Spinal cord (tissue), 9 donors: ENCODE measurements at regions not wholly inside any gene's neighbourhood (a gene's known extent, or its start where the extent isn't known, plus 50 kb on each side); places are given as distances from the start of the nearest gene placed in this dataset.

ENCODE experiments used
- DNase-seq, 6 donors: peaks; one replicate each; pipeline versions ENCODE4 v3.0.0 to v3.0.0-alpha.2; 2013 to 2015; ENCODE audit warnings: low spot score in 6 of 6, low read depth in 4 of 6
- H3K27ac ChIP-seq: one replicate; pipeline ENCODE4 v1.5.1; 2013; ENCODE audit warnings: low read depth, low read length, control low read depth
- H3K27me3 ChIP-seq: one replicate; pipeline ENCODE4 v1.6.1; 2013; ENCODE audit warnings: low read length; ENCODE audit not compliant: control insufficient read depth, insufficient read depth
- H3K36me3 ChIP-seq: one replicate; pipeline ENCODE4 v1.6.1; 2013; ENCODE audit warnings: low read length; ENCODE audit not compliant: control insufficient read depth, insufficient read depth
- H3K4me1 ChIP-seq: one replicate; pipeline ENCODE4 v1.6.1; 2013; ENCODE audit warnings: low read length; ENCODE audit not compliant: control insufficient read depth, insufficient read depth
- H3K4me3 ChIP-seq: one replicate; pipeline ENCODE4 v1.5.1; 2013; ENCODE audit warnings: low read depth, low read length, control low read depth
- H3K9me3 ChIP-seq: one replicate; pipeline ENCODE4 v1.6.1; 2013; ENCODE audit warnings: low read length; ENCODE audit not compliant: control insufficient read depth, insufficient read depth
- WGBS: methylation state at CpG from one replicate; pipeline ENCODE4 v1.1.5; 2013; ENCODE audit warnings: missing lambda C conversion rate; ENCODE audit not compliant: insufficient coverage; 5-methylcytosine and 5-hydroxymethylcytosine counted together
- donor health status: healthy.

DNA sequence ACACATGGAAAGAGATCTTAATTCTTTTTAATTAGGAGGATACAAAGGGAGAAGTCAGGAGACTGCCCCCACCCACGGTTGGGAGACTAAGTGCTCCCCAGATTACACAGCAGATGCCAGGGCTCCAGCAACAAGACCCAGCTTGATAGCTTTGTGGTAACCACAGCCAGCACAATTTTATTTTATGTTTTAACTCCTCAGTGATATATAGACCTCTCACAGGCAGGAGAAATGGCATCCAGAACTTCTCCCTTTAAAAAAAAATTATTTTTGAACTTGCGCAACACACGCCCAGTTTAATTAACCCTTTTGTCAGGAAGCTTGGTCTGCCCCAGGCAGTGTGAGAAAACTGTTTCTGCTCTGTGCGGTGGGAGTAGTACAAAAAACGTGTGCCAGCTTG, 62.6 kb upstream of the ACOT11 start:
- H3K27ac ChIP-seq = no peak overlapping the region
- no peaks in the 10 kb centered on the region for H3K36me3 ChIP-seq
- no peaks in the 10 kb centered on the region for H3K27me3 ChIP-seq
- WGBS = 60% methylated on average over 5 of the region's 5 CpGs
- H3K9me3 ChIP-seq = no peaks in the 10 kb centered on the region
- H3K4me3 ChIP-seq = no peak overlapping the region
- peaks cover 49% of the 10 kb centered on the region for H3K4me1 ChIP-seq
- DNase-seq = no peak

- no peak for DNase-seq
- H3K4me1 ChIP-seq = peaks cover 41% of the 10 kb centered on the region
- H3K27me3 ChIP-seq = no peaks in the 10 kb centered on the region
- H3K4me3 ChIP-seq = no peak overlapping the region
- no peaks in the 10 kb centered on the region for H3K9me3 ChIP-seq
- H3K36me3 ChIP-seq = no peaks in the 10 kb centered on the region
- H3K27ac ChIP-seq = no peak overlapping the region
- WGBS = 88% methylated on average over 11 of the region's 11 CpGs
Observed at GRCh38 chr1:54483875-54484437, 64.1 kb upstream of the ACOT11 start.

DNA sequence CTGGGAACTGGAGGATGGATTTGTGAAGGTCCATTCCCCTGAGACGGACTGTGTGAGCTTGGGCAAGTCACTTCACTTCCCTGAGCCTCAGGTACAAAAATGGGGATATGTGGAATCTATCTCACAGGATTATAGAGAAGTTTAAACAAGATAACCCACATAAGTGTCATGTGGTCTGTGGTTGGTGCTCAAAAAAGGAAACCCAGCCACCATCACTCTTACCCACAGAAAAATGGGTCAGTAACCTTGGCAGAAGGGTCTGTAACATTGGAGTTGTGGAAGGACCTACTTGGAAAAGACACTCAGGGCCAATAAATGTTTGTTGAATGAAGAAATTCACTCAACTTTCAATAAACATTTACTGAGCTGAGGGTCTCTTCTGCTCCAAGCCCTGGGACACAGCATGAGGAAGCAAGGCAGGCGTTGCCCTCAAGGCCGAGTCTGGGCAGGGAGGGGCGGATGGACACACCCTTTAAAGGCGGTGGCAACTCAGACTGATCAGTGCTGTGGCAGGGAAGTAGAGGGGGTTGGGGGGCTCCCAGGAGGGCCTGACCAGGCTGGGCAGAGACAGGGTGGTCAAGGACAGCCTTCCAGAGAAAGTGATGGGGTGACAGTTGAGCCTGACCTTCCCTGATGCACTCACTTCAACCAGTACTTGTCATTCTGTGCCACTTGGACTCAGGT, 66.7 kb upstream of the ACOT11 start:
- no peaks in the 10 kb centered on the region for H3K27me3 ChIP-seq
- no peak for DNase-seq
- no peak overlapping the region for H3K27ac ChIP-seq
- 91% methylated on average over 5 of the region's 5 CpGs for WGBS
- H3K4me1 ChIP-seq = peaks cover 24% of the 10 kb centered on the region
- no peaks in the 10 kb centered on the region for H3K36me3 ChIP-seq
- H3K9me3 ChIP-seq = no peaks in the 10 kb centered on the region
- no peak overlapping the region for H3K4me3 ChIP-seq

GRCh38 chr1:54480525-54480848, 67.5 kb upstream of the ACOT11 start:
- 40% methylated on average over 2 of the region's 4 CpGs for WGBS

GRCh38 chr1:54479841-54480524, 68.0 kb upstream of the ACOT11 start:
- no peak overlapping the region for H3K27ac ChIP-seq
- H3K36me3 ChIP-seq = no peaks in the 10 kb centered on the region
- H3K9me3 ChIP-seq = no peaks in the 10 kb centered on the region
- 66% methylated on average over 6 of the region's 7 CpGs for WGBS
- no peak overlapping the region for H3K4me3 ChIP-seq
- H3K27me3 ChIP-seq = peaks cover 5% of the 10 kb centered on the region
- H3K4me1 ChIP-seq = peaks cover 26% of the 10 kb centered on the region
- DNase-seq = no peak

More at GRCh38 chr1:54480525-54480848, 67.5 kb upstream of the ACOT11 start:
- Histone ChIP-seq H3K4me3 (no peak overlapping the region), H3K4me1 (peaks cover 25% of the 10 kb centered on the region), H3K27ac (no peak overlapping the region), H3K27me3 (peaks cover 2% of the 10 kb centered on the region), H3K9me3 (no peaks in the 10 kb centered on the region), H3K36me3 (no peaks in the 10 kb centered on the region)
- no peak for DNase-seq

- Histone ChIP-seq H3K27ac (no peak overlapping the region), H3K36me3 (no peaks in the 10 kb centered on the region), H3K9me3 (no peaks in the 10 kb centered on the region), H3K4me3 (no peak overlapping the region), H3K27me3 (peaks cover 5% of the 10 kb centered on the region), H3K4me1 (peaks cover 32% of the 10 kb centered on the region)
- DNase-seq = no peak
- 83% methylated on average over 2 of the region's 5 CpGs for WGBS
Observed at GRCh38 chr1:54479251-54479650, 68.8 kb upstream of the ACOT11 start.

GRCh38 chr1:54477153-54477561, 70.9 kb upstream of the ACOT11 start:
- no peaks in the 10 kb centered on the region for H3K36me3 ChIP-seq
- 58% methylated on average over 2 of the region's 6 CpGs for WGBS
- peaks cover 34% of the 10 kb centered on the region for H3K4me1 ChIP-seq
- H3K4me3 ChIP-seq = no peak overlapping the region
- DNase-seq = no peak
- no peaks in the 10 kb centered on the region for H3K9me3 ChIP-seq
- no peak overlapping the region for H3K27ac ChIP-seq
- H3K27me3 ChIP-seq = peaks cover 5% of the 10 kb centered on the region

GRCh38 chr1:54476530-54477109, 70.4 kb upstream of the SSBP3 start:
- Histone ChIP-seq H3K27ac (peak overlapping the region; percentile 58), H3K4me3 (no peak overlapping the region), H3K27me3 (peaks cover 5% of the 10 kb centered on the region), H3K9me3 (no peaks in the 10 kb centered on the region), H3K4me1 (peaks cover 34% of the 10 kb centered on the region), H3K36me3 (no peaks in the 10 kb centered on the region)
- 75% methylated on average over 3 of the region's 4 CpGs for WGBS
- DNase-seq = no peak

DNA sequence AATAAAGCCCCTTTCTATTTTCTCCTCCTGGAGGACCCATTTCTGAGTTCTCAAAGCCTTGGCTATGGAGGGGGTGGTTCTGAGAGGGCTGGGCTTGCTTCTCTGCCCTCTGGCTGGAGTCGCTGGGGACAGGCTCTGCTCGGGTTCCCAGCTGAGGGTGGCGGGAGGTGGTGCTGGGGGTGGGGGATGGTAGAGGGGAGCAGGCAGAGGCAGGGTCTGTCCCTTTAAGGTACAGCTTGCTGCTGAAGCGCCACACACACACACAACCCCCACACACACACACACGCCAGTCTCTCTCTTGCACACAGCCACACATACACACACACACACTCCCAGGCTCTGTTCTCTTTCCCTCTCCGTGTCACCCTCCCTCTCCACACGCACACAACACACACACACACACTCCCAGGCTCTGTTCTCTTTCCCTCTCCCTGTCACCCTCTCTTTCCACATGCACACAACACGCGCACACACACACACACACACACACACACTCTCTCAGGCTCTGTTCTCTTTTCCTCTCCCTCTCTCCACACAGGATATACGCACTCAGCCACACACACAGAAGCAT, 69.8 kb upstream of the SSBP3 start:
- Histone ChIP-seq H3K27me3 (peaks cover 5% of the 10 kb centered on the region), H3K9me3 (no peaks in the 10 kb centered on the region), H3K36me3 (no peaks in the 10 kb centered on the region), H3K4me3 (no peak overlapping the region), H3K27ac (peak overlapping the region; percentile 58), H3K4me1 (peaks cover 34% of the 10 kb centered on the region)
- peak in 2 of 6 donors; percentile 74 to 83 for DNase-seq
- 16% methylated on average over 4 of the region's 10 CpGs for WGBS
